PC-3 (cell line): ENCODE measurements at regions not wholly inside any gene's neighbourhood (a gene's known extent, or its start where the extent isn't known, plus 50 kb on each side); places are given as distances from the start of the nearest gene placed in this dataset.

Source experiments
- ATAC-seq: fragments of 200-7000 bp; cut with Tn5 transposase; 2 replicates; pipeline ENCODE4 v1.9.1; 2020; ENCODE audit warnings: mild to moderate bottlenecking, moderate library complexity
- BruUV-seq: library from RNA; stranded (reverse); fragments of 400-500 nt; replicated peaks from 2 replicates; lab custom pipeline; 2021; lab: Mats Ljungman, UMichigan
- CTCF ChIA-PET: fragments of 300-600 bp; sonication (Branson Sonifier 250); formaldehyde crosslinking; loops from one replicate; lab custom pipeline; 2022; ENCODE audit warnings: antibody characterized with exemption; lab: Charles Lee
- POLR2A ChIA-PET: fragments of 300-600 bp; sonication (Branson Sonifier 250); formaldehyde crosslinking; loops from one replicate; lab custom pipeline; 2022; ENCODE audit warnings: antibody characterized with exemption; ENCODE audit not compliant: unreplicated experiment; lab: Charles Lee
- DNase-seq: peaks from one replicate; pipeline ENCODE4 v3.0.0-alpha.2; 2015
- H2AFZ ChIP-seq: fragments of 300-600 bp; sonication (generic); 2 replicates; pipeline ENCODE4 v1.6.0; 2016; ENCODE audit warnings: antibody characterized with exemption, low read length
- H3F3A ChIP-seq: fragments of 300-600 bp; sonication (generic); one replicate; pipeline ENCODE4 v1.6.0; 2017; ENCODE audit warnings: antibody characterized with exemption, low read length, control low read depth, mild to moderate bottlenecking; ENCODE audit not compliant: unreplicated experiment
- H3K27ac ChIP-seq: fragments of 300-600 bp; sonication (generic); 2 replicates; pipeline ENCODE4 v1.5.1; 2016; ENCODE audit warnings: mild to moderate bottlenecking, low read length
- H3K27me3 ChIP-seq: fragments of 300-600 bp; sonication (generic); 2 replicates; pipeline ENCODE4 v1.6.1; 2016; ENCODE audit warnings: low read length, mixed read lengths
- H3K36me3 ChIP-seq: fragments of 300-600 bp; sonication (generic); 2 replicates; pipeline ENCODE4 v1.6.1; 2016; ENCODE audit warnings: low read depth, mixed run types, low read length, mixed read lengths
- H3K4me1 ChIP-seq: fragments of 300-600 bp; sonication (generic); 2 replicates; pipeline ENCODE4 v1.5.1; 2016; ENCODE audit warnings: low read length; ENCODE audit not compliant: insufficient read depth
- H3K4me2 ChIP-seq: fragments of 300-600 bp; sonication (generic); 2 replicates; pipeline ENCODE4 v1.6.0; 2016; ENCODE audit warnings: low read length
- H3K4me3 ChIP-seq: fragments of 300-600 bp; sonication (generic); 2 replicates; pipeline ENCODE4 v1.5.1; 2016; ENCODE audit warnings: mild to moderate bottlenecking, low read length, mixed read lengths
- H3K79me2 ChIP-seq: fragments of 300-600 bp; sonication (generic); 2 replicates; pipeline ENCODE4 v1.6.1; 2017; ENCODE audit warnings: low read length, mixed read lengths
- H3K9ac ChIP-seq: fragments of 300-600 bp; sonication (generic); 2 replicates; pipeline ENCODE4 v1.6.0; 2016; ENCODE audit warnings: mild to moderate bottlenecking, low read length
- H3K9me2 ChIP-seq: fragments of 300-600 bp; sonication (generic); replicated peaks from 2 replicates; pipeline ENCODE4 v1.6.1; 2016; ENCODE audit warnings: mixed run types, low read length, mixed read lengths
- H3K9me3 ChIP-seq: fragments of 300-600 bp; sonication (generic); 2 replicates; pipeline ENCODE4 v1.6.1; 2016; ENCODE audit warnings: low read length, mixed read lengths
- H4K20me1 ChIP-seq: fragments of 300-600 bp; sonication (generic); 2 replicates; pipeline ENCODE4 v1.6.1; 2016; ENCODE audit warnings: low read length, mixed read lengths
- EZH2 ChIP-seq: fragments of 300-600 bp; sonication (generic); IDR thresholded peaks from one replicate; pipeline ENCODE4 v1.6.1; 2017; ENCODE audit warnings: antibody characterized with exemption, mild to moderate bottlenecking, low read length; ENCODE audit not compliant: unreplicated experiment
- EZH2phosphoT487 ChIP-seq: fragments of 300-600 bp; sonication (generic); IDR thresholded peaks from 2 replicates; pipeline ENCODE4 v1.6.1; 2018; ENCODE audit warnings: mild to moderate bottlenecking, antibody characterized with exemption, low read length, borderline replicate concordance
- intact Hi-C: fragments of 100-400 bp; cut with micrococcal nuclease; formaldehyde crosslinking; loops from 2 replicates; pipeline ENCODE4 v1.9.0; 2023
- TF ChIP-seq, protein P1 (sequence below): fragments of 300-600 bp; sonication (generic); conservative IDR thresholded peaks from 2 replicates; pipeline ENCODE4 v1.5.1; 2017; ENCODE audit warnings: antibody characterized with exemption, low read depth, mild to moderate bottlenecking, low read length

DNA sequence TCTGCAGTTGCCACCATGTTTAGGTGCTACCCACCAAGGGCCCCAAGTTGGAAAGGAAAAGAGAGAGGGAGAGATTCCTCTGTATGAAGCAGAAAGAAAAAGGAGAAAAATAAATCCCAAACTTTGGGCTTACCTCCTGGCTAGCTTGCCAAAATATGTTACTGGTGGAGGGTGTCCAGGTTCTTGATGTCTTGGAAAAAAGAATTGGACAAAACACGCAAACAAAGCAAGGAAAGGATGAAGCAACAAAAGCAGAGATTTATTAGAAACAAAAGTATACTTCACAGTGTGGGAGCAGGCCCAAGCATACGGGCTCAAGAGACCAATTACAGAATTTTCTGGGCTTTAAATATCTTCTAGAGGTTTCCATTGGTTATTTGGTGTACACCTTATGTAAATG is 204.5 kb upstream of the LRRC7 start:
- no peak overlapping the region for H3K4me2 ChIP-seq
- intact Hi-C loops = no loop called here
- no TSS peak for BruUV-seq
- no peak for TF ChIP-seq EZH2phosphoT487
- TF ChIP-seq, protein P1, sequence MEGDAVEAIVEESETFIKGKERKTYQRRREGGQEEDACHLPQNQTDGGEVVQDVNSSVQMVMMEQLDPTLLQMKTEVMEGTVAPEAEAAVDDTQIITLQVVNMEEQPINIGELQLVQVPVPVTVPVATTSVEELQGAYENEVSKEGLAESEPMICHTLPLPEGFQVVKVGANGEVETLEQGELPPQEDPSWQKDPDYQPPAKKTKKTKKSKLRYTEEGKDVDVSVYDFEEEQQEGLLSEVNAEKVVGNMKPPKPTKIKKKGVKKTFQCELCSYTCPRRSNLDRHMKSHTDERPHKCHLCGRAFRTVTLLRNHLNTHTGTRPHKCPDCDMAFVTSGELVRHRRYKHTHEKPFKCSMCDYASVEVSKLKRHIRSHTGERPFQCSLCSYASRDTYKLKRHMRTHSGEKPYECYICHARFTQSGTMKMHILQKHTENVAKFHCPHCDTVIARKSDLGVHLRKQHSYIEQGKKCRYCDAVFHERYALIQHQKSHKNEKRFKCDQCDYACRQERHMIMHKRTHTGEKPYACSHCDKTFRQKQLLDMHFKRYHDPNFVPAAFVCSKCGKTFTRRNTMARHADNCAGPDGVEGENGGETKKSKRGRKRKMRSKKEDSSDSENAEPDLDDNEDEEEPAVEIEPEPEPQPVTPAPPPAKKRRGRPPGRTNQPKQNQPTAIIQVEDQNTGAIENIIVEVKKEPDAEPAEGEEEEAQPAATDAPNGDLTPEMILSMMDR = no peak
- TF ChIP-seq EZH2 = no peak
- ChIA-PET CTCF (no interaction called here), POLR2A (no interaction called here)
- no peaks in the 10 kb centered on the region for H3K9me2 ChIP-seq
- H2AFZ ChIP-seq = no peak overlapping the region
- no peaks in the 10 kb centered on the region for H3F3A ChIP-seq
- H3K4me1 ChIP-seq = no peaks in the 10 kb centered on the region
- H3K27me3 ChIP-seq = no peaks in the 10 kb centered on the region
- DNase-seq (no peak), ATAC-seq (no peak)
- no peaks in the 10 kb centered on the region for H3K9me3 ChIP-seq
- no peaks in the 10 kb centered on the region for H4K20me1 ChIP-seq
- H3K9ac ChIP-seq = no peak overlapping the region
- no peaks in the 10 kb centered on the region for H3K36me3 ChIP-seq
- H3K79me2 ChIP-seq = no peaks in the 10 kb centered on the region
- H3K4me3 ChIP-seq = no peak overlapping the region
- no peak overlapping the region for H3K27ac ChIP-seq

DNA sequence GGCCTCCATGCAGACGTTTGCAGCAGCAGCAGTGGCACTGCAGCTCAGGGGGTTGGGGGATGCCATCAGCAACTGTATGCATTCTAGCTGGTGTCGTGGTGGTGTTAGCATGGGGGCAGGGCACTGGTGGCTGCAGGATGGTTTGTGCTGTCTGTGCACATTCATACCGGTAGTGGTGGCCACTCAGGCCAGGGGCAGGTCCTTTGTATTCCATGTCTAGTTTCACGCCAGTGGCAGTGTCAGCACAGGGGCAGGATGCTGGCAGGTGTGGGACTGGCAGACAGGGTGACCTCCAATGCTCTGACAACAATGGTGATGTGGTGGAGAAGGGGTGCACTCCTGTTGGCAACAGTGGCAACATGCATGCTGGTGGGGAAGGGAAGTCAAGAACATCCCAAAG is 194.2 kb upstream of the LRRC7 start:
- H3K27me3 ChIP-seq = no peaks in the 10 kb centered on the region
- H3K4me3 ChIP-seq = no peak overlapping the region
- BruUV-seq = no TSS peak
- ChIA-PET POLR2A (no interaction called here), CTCF (no interaction called here)
- H3K4me1 ChIP-seq = no peaks in the 10 kb centered on the region
- no peaks in the 10 kb centered on the region for H4K20me1 ChIP-seq
- H2AFZ ChIP-seq = no peak overlapping the region
- no peaks in the 10 kb centered on the region for H3K79me2 ChIP-seq
- H3K9me2 ChIP-seq = no peaks in the 10 kb centered on the region
- no peak for ATAC-seq
- DNase-seq = no peak
- H3K4me2 ChIP-seq = no peak overlapping the region
- H3K27ac ChIP-seq = no peak overlapping the region
- no peak overlapping the region for H3K9ac ChIP-seq
- H3F3A ChIP-seq = no peaks in the 10 kb centered on the region
- intact Hi-C loops = no loop called here
- no peaks in the 10 kb centered on the region for H3K9me3 ChIP-seq
- no peaks in the 10 kb centered on the region for H3K36me3 ChIP-seq
- no peak for TF ChIP-seq EZH2phosphoT487
- TF ChIP-seq, protein P1 = no peak
- no peak for TF ChIP-seq EZH2

DNA sequence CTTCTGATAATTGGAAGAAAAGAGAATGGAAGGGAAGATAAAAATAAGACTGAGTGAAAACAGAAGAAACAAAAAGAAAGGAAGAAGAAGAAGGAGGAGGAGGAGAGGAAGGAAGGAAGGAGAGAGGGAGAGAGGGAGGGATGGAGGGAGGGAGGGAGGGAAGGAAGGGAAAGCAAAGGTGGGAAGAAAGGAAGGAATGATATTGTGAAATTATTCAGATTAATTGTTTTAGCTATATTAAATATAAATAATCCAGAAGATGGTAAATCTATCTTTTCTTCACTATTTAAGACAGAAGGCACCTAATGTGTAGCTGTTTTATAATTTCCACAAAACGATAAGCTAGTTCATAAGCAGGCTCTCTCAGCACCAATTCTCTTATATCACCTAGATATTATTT is 191.3 kb upstream of the LRRC7 start:
- no peak for DNase-seq
- ChIA-PET POLR2A (no interaction called here), CTCF (no interaction called here)
- Histone ChIP-seq H3K9me2 (no peaks in the 10 kb centered on the region), H3F3A (no peaks in the 10 kb centered on the region), H3K36me3 (no peaks in the 10 kb centered on the region), H3K4me1 (no peaks in the 10 kb centered on the region), H3K4me2 (no peak overlapping the region), H4K20me1 (no peaks in the 10 kb centered on the region), H3K79me2 (no peaks in the 10 kb centered on the region), H3K9ac (no peak overlapping the region), H3K9me3 (no peaks in the 10 kb centered on the region), H3K4me3 (no peak overlapping the region), H3K27me3 (no peaks in the 10 kb centered on the region), H3K27ac (no peak overlapping the region), H2AFZ (no peak overlapping the region)
- no TSS peak for BruUV-seq
- ATAC-seq = no peak
- TF ChIP-seq, protein P1 = no peak
- no peak for TF ChIP-seq EZH2phosphoT487
- no peak for TF ChIP-seq EZH2
- intact Hi-C loops = no loop called here
